HEK293 (cell line): ENCODE measurements at regions not wholly inside any gene's neighbourhood (a gene's known extent, or its start where the extent isn't known, plus 50 kb on each side); places are given as distances from the start of the nearest gene placed in this dataset.

Experiments
- CTCF ChIP-seq: fragments of 450-650 bp; formaldehyde crosslinking; IDR thresholded peaks from 2 replicates; pipeline ENCODE4 v1.5.1; 2016; ENCODE audit warnings: missing biosample characterization, missing genetic modification characterization
- RBAK ChIP-seq: fragments of 450-650 bp; formaldehyde crosslinking; IDR thresholded peaks from 2 replicates; pipeline ENCODE4 v1.5.1; 2016; ENCODE audit warnings: missing biosample characterization, missing genetic modification characterization
- REST ChIP-seq: fragments of 450-650 bp; formaldehyde crosslinking; IDR thresholded peaks from 2 replicates; pipeline ENCODE4 v1.5.1; 2016; ENCODE audit warnings: missing biosample characterization, missing genetic modification characterization
- TCF7L2 ChIP-seq: IDR thresholded peaks from 2 replicates; pipeline ENCODE4 v1.6.1; 2011; ENCODE audit warnings: low read depth, mild to moderate bottlenecking, inconsistent platforms, low read length, moderate library complexity, borderline replicate concordance
- YY1 ChIP-seq: fragments of 450-650 bp; formaldehyde crosslinking; IDR thresholded peaks from 2 replicates; pipeline ENCODE4 v1.5.1; 2018; ENCODE audit warnings: missing biosample characterization, missing genetic modification characterization
- ZNF121 ChIP-seq: fragments of 450-650 bp; formaldehyde crosslinking; IDR thresholded peaks from 2 replicates; pipeline ENCODE4 v1.5.1; 2016; ENCODE audit warnings: missing biosample characterization, missing genetic modification characterization
- ZNF175 ChIP-seq: fragments of 450-650 bp; formaldehyde crosslinking; IDR thresholded peaks from 2 replicates; pipeline ENCODE4 v1.5.1; 2016; ENCODE audit warnings: missing biosample characterization, missing genetic modification characterization
- ZNF18 ChIP-seq: fragments of 450-650 bp; formaldehyde crosslinking; IDR thresholded peaks from 2 replicates; pipeline ENCODE4 v1.5.1; 2016; ENCODE audit warnings: missing biosample characterization, missing genetic modification characterization
- ZNF280D ChIP-seq: fragments of 450-650 bp; formaldehyde crosslinking; IDR thresholded peaks from 2 replicates; pipeline ENCODE4 v1.5.1; 2016; ENCODE audit warnings: missing biosample characterization, missing genetic modification characterization
- ZNF292 ChIP-seq: fragments of 450-650 bp; formaldehyde crosslinking; IDR thresholded peaks from 2 replicates; pipeline ENCODE4 v1.5.1; 2016; ENCODE audit warnings: low read depth, missing biosample characterization, missing genetic modification characterization, borderline replicate concordance
- ZNF404 ChIP-seq: fragments of 450-650 bp; formaldehyde crosslinking; IDR thresholded peaks from 2 replicates; pipeline ENCODE4 v1.5.1; 2017; ENCODE audit warnings: missing biosample characterization, missing genetic modification characterization
- ZNF529 ChIP-seq: fragments of 450-650 bp; formaldehyde crosslinking; IDR thresholded peaks from 2 replicates; pipeline ENCODE4 v1.5.1; 2017; ENCODE audit warnings: missing genetic modification characterization, missing biosample characterization; ENCODE audit not compliant: insufficient replicate concordance
- ZNF843 ChIP-seq: fragments of 450-650 bp; formaldehyde crosslinking; IDR thresholded peaks from 2 replicates; pipeline ENCODE4 v1.5.1; 2016; ENCODE audit warnings: missing biosample characterization, missing genetic modification characterization

GRCh38 chr11:92329646-92330045, 105.0 kb downstream of the FAT3 start:
- no peak for TF ChIP-seq ZNF280D
- no peak for TF ChIP-seq CTCF
- no peak for TF ChIP-seq TCF7L2
- no peak for TF ChIP-seq ZNF18 (tag by site-specific recombination)
- TF ChIP-seq REST (tag by site-specific recombination) = no peak
- TF ChIP-seq ZNF292 (tag by site-specific recombination) = no peak
- TF ChIP-seq ZNF529 (tag by site-specific recombination) = no peak
- no peak for TF ChIP-seq RBAK (tag by site-specific recombination)
- TF ChIP-seq YY1 (tag by site-specific recombination) = no peak
- no peak for TF ChIP-seq ZNF175 (tag by site-specific recombination)
- TF ChIP-seq ZNF121 (tag by site-specific recombination) = no peak
- TF ChIP-seq ZNF843 = no peak
- no peak for TF ChIP-seq ZNF404 (tag by site-specific recombination)
